ENCODE measurements at regions not wholly inside any gene's neighbourhood (a gene's known extent, or its start where the extent isn't known, plus 50 kb on each side); places are given as distances from the start of the nearest gene placed in this dataset.

DNA sequence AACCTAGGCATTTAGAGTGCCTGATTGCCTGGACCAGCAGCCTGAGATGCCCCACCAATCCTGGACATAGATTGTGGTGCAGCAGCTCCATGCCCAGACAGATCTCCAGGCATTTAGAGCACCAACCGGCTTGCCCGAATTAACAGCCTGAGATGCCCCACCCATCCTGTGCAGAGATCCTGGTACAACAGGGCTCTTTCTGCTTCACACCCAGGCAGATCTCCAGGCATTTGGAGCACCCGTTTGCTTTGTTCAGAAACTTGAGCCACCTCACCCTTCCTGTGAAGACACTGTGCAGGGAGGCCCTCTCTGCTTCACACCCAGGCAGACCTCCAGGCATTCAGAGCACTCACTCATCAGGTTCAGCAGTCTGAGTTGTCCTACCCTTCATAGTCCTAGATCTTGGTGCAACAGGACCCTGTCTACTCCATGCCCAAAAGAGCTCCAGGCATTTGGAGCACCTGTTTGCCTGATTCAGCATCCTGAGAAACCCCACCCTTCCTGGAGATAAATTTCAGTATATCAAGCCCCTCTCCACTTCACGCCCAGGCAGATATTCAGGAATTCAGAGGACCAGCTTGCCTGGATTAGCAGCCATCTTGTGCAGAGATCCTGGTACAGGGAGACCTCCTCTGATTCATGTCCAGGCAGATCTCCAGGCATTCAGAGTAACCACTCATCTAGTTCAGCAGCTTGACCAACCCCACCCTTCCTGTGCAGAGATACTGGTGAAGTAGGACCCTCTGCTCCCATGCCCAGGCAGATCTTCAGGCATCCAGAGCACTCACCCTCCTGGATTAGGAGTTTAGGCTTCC, 189.2 kb upstream of the FERMT1 start:
- no peaks in the 10 kb centered on the region for H3K36me3 ChIP-seq
- intact Hi-C loops (cut with DNase I; ENCODE audit: low total_unique reads) = no loop called here
- TF ChIP-seq, protein P1, sequence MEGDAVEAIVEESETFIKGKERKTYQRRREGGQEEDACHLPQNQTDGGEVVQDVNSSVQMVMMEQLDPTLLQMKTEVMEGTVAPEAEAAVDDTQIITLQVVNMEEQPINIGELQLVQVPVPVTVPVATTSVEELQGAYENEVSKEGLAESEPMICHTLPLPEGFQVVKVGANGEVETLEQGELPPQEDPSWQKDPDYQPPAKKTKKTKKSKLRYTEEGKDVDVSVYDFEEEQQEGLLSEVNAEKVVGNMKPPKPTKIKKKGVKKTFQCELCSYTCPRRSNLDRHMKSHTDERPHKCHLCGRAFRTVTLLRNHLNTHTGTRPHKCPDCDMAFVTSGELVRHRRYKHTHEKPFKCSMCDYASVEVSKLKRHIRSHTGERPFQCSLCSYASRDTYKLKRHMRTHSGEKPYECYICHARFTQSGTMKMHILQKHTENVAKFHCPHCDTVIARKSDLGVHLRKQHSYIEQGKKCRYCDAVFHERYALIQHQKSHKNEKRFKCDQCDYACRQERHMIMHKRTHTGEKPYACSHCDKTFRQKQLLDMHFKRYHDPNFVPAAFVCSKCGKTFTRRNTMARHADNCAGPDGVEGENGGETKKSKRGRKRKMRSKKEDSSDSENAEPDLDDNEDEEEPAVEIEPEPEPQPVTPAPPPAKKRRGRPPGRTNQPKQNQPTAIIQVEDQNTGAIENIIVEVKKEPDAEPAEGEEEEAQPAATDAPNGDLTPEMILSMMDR (IDR thresholded peaks at IDR 0.05) = no peak
- TF ChIP-seq POLR2AphosphoS5 (IDR thresholded peaks at IDR 0.05) = no peak
- TF ChIP-seq POLR2A (IDR thresholded peaks at IDR 0.05) = no peak
- no peak overlapping the region for H3K27ac ChIP-seq
- H3K4me1 ChIP-seq = no peaks in the 10 kb centered on the region
- H3K27me3 ChIP-seq = no peaks in the 10 kb centered on the region
- no peak overlapping the region for H3K4me3 ChIP-seq
- no peak for DNase-seq (ENCODE audit: low spot score in 2 of 2)
- peaks cover 13 to 17% of the 10 kb centered on the region in 2 donors for H3K9me3 ChIP-seq

DNA sequence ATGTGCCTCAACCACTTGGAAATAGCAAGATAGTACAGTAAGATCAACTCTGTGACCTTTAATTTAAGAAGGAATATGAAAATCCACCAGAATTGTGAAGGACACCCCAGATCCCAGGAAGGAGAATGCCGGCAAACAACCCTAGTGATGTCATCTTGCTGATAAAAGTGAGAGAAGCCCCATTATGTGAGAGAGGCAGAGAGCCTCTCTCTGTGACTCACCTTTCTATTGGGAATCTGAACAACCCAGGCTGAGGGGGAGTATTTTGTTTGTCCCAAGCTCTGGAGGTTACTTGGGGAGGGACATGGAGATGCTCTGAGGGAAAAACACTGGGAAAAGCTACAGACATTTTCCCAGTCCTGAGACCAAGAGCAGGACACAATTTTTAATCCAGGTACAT, 188.3 kb upstream of the FERMT1 start:
- Histone ChIP-seq H3K27me3 (no peaks in the 10 kb centered on the region), H3K9me3 (peaks cover 13 to 17% of the 10 kb centered on the region in 2 donors), H3K4me3 (no peak overlapping the region), H3K27ac (no peak overlapping the region), H3K4me1 (no peaks in the 10 kb centered on the region), H3K36me3 (no peaks in the 10 kb centered on the region)
- intact Hi-C loops (cut with DNase I; ENCODE audit: low total_unique reads) = no loop called here
- no peak for DNase-seq (ENCODE audit: low spot score in 2 of 2)
- no peak for TF ChIP-seq POLR2AphosphoS5 (IDR thresholded peaks at IDR 0.05)
- no peak for TF ChIP-seq POLR2A (IDR thresholded peaks at IDR 0.05)
- TF ChIP-seq, protein P1 (IDR thresholded peaks at IDR 0.05) = no peak

DNA sequence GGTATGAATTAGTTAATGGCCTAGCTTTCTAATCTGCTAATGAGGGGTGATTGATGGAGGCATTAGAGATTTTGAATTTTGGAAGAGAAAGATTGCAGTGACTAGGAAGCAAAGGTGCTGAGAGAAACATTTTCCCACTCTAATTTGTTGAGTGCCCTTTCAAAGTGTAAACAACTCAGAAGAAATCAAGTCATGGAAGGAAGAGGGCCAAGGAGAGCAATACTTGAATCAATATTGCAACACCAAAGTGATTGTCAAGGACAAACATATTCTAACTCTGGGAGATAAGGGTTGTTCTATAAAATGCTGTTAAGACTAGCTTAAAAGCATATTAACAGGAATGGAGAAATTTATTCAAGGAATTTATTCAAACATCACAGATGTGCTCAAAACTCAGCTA, 182.7 kb upstream of the FERMT1 start:
- intact Hi-C loops (cut with DNase I; ENCODE audit: low total_unique reads) = no loop called here
- DNase-seq (ENCODE audit: low spot score in 2 of 2) = no peak
- H3K36me3 ChIP-seq = no peaks in the 10 kb centered on the region

DNA sequence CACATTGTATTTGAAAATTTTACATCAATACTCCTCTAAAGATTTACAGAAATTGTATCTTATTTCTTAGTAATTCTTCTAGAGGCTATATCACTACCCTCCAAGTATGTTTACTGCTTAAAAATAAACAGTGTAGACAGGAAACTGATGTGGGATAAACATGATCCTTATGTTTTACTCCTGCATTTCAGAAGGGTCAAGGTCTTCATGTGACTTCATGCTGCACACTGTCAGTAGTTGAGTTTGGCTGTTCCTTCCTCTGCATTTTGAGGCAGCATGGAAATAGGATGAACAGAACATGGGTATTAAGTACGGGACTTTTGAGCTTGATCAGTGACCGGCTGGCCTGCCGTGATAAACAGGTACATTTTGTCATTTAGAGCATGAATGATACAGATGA, 179.2 kb upstream of the FERMT1 start:
- no peak for TF ChIP-seq POLR2A (IDR thresholded peaks at IDR 0.05)
- no peak for TF ChIP-seq POLR2AphosphoS5 (IDR thresholded peaks at IDR 0.05)
- TF ChIP-seq, protein P1 (IDR thresholded peaks at IDR 0.05) = no peak
- no peak overlapping the region for H3K27ac ChIP-seq
- H3K27me3 ChIP-seq = no peaks in the 10 kb centered on the region
- no peak for DNase-seq (ENCODE audit: low spot score in 2 of 2)
- no peak overlapping the region for H3K4me3 ChIP-seq
- intact Hi-C loops (cut with DNase I; ENCODE audit: low total_unique reads) = no loop called here
- H3K4me1 ChIP-seq = no peaks in the 10 kb centered on the region
- H3K36me3 ChIP-seq = no peaks in the 10 kb centered on the region
- no peaks in the 10 kb centered on the region for H3K9me3 ChIP-seq

More for the DNA sequence above, 182.7 kb upstream of the FERMT1 start:
- Histone ChIP-seq H3K9me3 (no peaks in the 10 kb centered on the region), H3K27ac (no peak overlapping the region), H3K4me3 (no peak overlapping the region), H3K4me1 (no peaks in the 10 kb centered on the region), H3K27me3 (no peaks in the 10 kb centered on the region)
- TF ChIP-seq POLR2AphosphoS5 (IDR thresholded peaks at IDR 0.05) = no peak
- TF ChIP-seq POLR2A (IDR thresholded peaks at IDR 0.05) = no peak
- TF ChIP-seq, protein P1 (IDR thresholded peaks at IDR 0.05) = no peak

DNA sequence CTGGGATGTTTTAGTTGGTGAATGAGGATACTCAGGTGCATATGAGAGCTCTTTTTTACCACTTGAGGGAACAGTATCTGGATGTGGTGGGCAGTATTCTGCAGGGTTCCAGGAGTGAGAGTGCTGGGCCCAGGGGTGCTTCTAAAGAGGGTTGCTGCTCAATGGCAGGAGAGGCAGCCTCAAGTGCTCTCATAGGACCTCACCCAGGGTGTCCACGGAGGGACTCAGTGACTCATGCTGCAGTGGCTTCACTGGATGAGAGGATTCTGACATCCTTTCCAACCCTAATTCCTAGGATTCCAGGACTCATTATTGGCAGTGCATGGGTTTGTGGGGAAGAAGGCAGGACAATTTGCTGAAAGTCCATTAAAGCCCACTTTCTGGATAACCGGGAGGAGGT, 176.6 kb upstream of the FERMT1 start:
- TF ChIP-seq, protein P1 (IDR thresholded peaks at IDR 0.05) = no peak
- TF ChIP-seq POLR2A (IDR thresholded peaks at IDR 0.05) (no peak), POLR2AphosphoS5 (IDR thresholded peaks at IDR 0.05) (no peak)

More for the DNA sequence above, 176.6 kb upstream of the FERMT1 start:
- Histone ChIP-seq H3K4me1 (no peaks in the 10 kb centered on the region), H3K4me3 (no peak overlapping the region), H3K9me3 (no peaks in the 10 kb centered on the region), H3K27ac (no peak overlapping the region), H3K36me3 (no peaks in the 10 kb centered on the region), H3K27me3 (no peaks in the 10 kb centered on the region)
- intact Hi-C loops (cut with DNase I; ENCODE audit: low total_unique reads) = no loop called here
- no peak for DNase-seq (ENCODE audit: low spot score in 2 of 2)

Measured in breast epithelium (tissue), 4 donors.